Gastrocnemius medialis (tissue), 4 donors: ENCODE measurements at regions not wholly inside any gene's neighbourhood (a gene's known extent, or its start where the extent isn't known, plus 50 kb on each side); places are given as distances from the start of the nearest gene placed in this dataset.

Source experiments
- POLR2A ChIP-seq, 2 donors: fragments of 450-650 bp; IDR thresholded peaks; one replicate each; pipeline ENCODE4 v1.6.1; 2017; ENCODE audit warnings: antibody characterized with exemption in 2 of 2, mild to moderate bottlenecking in 2 of 2, moderate library complexity in 2 of 2
- TF ChIP-seq, protein P1 (sequence below), 5 experiments: fragments of 450-650 bp in 3 of 5; fragments of 200-600 bp in 2 of 5; sonication (generic) in 2 of 5; IDR thresholded peaks in 4 of 5; conservative IDR thresholded peaks in 1 of 5; 1 replicate in 4 of 5; 2 replicates in 1 of 5; pipeline ENCODE4 v1.5.1; 2016 to 2019; ENCODE audit warnings: antibody characterized with exemption in 5 of 5, mild to moderate bottlenecking in 3 of 5, moderate library complexity in 3 of 5

DNA sequence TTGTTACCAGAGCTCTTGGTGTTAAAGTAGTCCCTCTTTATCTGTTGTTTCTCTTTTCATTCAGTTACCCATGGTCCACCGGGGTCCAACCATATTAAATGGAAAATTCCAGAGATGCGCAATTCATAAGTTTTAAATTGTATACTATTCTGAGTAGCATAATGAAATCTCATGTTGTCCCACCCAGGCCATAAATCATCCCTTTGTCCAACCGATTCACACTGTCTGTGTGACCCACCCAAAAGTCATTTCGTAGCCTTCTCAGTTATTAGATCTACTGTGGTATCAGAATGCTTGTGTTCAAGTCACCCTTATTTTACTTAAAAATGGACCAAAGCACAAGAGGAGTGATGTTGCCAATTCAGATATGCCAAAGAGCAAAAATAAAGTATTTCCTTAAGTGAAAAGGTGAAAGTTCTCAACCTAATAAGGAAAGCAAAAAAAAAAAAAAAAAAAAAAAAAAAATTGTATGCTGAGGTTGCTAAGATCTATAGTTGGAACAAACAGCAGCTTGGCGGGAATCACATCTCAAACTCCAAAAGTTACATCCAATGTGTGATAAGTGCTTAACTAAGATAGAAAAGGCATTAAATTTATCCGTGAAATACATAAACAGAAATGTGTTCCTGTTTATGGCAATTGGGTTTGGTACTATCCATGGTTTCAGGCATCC, 106.8 kb upstream of the GPBP1 start:
- TF ChIP-seq, protein P1, sequence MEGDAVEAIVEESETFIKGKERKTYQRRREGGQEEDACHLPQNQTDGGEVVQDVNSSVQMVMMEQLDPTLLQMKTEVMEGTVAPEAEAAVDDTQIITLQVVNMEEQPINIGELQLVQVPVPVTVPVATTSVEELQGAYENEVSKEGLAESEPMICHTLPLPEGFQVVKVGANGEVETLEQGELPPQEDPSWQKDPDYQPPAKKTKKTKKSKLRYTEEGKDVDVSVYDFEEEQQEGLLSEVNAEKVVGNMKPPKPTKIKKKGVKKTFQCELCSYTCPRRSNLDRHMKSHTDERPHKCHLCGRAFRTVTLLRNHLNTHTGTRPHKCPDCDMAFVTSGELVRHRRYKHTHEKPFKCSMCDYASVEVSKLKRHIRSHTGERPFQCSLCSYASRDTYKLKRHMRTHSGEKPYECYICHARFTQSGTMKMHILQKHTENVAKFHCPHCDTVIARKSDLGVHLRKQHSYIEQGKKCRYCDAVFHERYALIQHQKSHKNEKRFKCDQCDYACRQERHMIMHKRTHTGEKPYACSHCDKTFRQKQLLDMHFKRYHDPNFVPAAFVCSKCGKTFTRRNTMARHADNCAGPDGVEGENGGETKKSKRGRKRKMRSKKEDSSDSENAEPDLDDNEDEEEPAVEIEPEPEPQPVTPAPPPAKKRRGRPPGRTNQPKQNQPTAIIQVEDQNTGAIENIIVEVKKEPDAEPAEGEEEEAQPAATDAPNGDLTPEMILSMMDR (IDR thresholded peaks at IDR 0.05 in 4 of 5, conservative IDR thresholded peaks at IDR 0.05 in 1 of 5): no peak
- no peak for TF ChIP-seq POLR2A (IDR thresholded peaks at IDR 0.05)
